COLO668 (cell line): ENCODE measurements at regions not wholly inside any gene's neighbourhood (a gene's known extent, or its start where the extent isn't known, plus 50 kb on each side); places are given as distances from the start of the nearest gene placed in this dataset.

ENCODE experiments used
- DNase-seq: peaks from one replicate; lab custom pipeline; 2025; ENCODE audit not compliant: unreplicated experiment; lab: John Stamatoyannopoulos, UW

DNA sequence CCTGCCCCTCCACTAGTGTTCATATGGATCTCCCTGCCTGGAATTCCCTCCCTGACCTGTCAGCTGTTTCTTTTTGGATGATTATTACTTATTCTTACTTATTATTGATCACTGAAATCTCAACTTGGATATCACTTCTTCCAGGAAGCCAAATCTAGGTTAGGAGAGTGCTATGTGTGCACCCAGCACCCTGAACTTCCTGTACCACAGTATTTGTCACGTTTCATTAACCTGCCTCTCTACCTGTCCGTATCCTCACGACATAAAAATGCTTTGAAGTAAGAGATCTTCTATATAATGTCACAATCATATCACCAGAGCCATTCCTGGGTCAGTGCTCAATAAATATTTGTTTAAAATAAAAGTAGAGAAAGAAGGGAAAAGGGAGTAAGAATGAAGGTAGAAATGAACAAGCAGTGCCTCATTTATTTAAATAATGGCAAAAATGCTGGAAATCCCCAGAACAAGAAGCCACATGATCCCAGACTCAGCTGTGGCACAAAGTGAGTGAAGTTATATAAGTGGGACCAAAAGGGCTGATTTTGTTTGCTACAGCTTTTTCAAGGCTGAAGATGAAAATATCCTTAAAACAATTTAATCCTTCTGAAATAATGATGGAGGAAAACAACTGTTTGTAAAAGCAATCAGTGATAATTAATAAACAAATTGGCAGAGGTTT is 88.0 kb upstream of the MANEA start:
- no peak for DNase-seq

DNA sequence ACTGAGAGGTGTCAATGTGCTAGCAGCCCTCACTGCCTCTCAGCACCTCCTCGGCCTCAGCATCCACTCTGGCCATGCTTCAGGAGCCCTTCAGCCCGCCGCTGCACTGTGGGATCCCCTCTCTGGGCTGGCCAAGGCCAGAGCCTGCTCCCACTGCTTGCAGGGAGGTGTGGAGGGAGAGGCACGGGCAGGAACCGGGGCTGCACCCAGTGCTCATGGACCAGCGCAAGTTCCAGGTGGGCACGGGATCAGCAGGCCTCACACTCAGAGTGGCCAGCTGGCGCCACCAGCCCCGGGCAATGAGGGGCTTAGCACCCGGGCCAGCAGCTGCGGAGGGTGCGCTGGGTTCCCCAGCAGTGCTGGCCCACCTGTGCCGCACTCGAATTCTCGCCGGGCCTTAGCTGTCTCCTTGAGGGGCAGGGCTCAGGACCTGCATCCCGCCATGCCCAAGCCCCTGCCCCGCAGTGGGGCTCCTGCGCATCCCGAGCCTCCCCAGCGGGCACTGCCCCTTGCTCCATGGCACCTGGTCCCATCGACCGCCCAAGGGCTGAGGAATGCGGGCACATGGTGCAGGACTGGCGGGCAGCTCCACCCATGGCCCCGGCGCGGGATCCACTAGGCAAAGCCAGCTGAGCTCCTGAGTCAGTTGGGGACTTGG is 80.4 kb upstream of the MANEA start:
- DNase-seq = no peak

DNA sequence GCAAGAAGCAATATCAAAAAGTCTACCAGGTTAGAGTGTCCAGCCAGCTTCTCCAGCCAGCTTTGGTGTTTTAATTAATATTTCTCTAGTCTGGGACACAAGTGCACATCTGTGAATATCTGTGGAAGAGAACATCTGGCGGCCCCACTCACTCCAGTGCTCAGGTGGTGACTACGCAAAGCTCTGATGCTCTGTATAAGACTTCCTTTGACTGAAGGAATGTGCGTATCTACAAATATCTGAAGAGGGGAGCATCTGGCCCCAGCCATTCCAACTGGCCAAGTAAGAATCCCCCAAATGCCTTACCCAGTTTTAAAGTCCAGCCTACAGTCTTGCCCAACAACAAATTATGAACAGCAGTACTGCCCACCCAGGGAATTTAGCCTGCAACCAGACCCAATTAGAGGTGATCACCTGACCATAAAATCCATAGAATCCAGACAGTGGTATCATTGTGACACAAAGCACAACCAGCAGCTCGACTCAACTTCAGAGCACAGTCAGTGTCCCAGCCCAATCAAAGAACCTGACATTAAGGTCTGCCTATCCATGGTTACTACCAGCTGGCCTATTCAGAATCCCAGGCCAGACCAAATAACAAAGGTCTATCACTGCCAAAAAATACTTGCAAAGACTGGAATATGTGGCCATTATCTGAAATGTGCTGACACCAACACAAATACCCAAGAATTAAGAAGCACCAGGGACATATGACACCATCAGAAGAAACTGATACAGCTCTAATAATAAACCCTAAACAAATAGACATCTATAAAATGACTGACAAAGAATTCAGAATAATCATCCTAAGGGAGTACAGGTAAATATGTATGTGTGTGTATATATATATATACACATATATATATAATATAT is 76.1 kb upstream of the MANEA start:
- DNase-seq = no peak

DNA sequence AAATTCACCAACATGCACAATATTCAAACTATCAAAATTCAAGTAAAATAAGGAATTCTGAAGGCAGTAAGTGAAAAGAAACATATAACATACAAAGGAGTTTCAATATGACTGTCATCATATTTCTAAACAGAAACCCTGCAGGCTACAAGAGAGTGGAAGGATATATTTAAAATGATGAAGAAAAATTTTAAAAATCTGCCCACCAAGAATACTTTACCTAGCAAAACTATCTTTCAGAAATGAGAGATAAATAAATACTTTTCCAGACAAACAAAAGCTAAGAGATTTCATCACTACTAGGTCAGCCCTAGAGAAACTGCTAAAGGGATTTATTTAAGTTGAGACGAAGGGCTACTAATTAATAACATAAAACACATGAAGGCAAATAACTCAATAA is 73.8 kb upstream of the MANEA start:
- DNase-seq = no peak

DNA sequence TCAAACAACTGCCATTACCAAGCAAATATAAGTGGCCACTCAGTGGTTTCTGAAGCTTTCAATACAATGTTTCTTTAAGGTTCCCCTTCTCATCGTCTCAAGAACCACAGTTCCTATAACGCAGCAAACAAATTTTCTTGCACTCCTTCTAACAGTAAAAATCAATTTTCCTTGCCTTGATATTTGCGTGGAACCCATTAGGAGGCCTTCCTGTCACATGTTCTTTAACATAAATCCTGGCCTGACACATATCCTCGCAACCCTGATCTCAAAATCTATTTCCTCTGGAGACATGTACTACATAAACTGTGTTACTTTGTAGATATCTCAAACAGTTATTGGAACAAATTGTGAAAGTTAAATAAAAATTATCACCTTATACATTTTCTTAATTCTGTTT is 65.9 kb upstream of the MANEA start:
- no peak for DNase-seq

DNA sequence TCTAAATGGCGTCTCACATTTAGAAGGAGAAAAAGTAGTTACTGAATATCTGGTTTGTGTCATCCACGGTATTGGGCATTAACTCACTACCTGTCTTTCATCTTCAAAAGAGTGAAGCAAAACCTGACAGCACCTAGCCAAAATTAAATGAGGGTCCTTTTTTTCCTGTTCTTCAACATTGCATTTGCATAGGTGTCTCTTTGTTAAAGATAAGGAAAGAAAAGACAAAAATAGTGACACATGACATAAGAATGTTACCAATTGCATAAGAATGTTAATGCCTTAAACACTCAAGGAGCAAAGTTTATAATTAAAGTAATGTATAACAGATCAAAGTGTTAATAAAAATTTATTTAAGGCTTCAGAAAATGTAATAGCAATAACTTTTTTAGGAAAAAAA is 61.4 kb upstream of the MANEA start:
- DNase-seq = no peak

DNA sequence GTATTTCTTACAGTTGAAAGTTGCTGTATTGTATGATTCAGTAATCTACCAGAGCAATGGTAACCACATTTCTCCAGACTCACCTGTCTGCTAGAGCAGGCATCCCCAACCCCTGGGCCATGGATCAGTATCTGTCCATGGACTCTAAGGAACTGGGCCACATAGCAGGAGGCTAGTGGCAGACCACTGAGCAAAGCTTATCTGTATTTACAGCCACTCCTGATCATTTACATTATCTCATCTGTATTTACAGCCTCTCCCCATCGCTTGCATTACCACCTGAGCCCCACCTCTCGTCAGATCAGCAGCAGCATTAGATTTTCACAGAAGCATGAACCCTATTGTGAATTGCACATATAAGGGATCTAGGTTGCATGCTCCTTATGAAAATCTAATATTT is 60.3 kb upstream of the MANEA start:
- DNase-seq = no peak

DNA sequence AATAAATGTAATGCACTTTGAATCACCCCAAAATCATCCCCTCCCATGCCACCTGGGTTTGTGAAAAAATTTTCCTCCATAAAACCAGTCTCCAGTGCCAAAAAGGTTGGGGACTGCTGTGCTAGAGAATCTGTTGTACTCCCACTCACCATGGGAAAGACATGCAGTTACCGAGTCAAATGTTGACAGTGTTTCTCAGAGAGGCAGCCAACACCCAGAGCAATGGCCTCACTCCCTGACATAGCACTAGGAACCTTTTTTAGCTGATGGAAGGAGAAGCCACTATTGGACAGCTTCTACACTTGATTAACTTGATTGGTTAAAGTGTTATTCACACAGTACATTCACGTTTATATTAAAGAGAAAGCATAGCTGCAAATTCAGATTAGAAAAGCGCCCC is 59.8 kb upstream of the MANEA start:
- no peak for DNase-seq

DNA sequence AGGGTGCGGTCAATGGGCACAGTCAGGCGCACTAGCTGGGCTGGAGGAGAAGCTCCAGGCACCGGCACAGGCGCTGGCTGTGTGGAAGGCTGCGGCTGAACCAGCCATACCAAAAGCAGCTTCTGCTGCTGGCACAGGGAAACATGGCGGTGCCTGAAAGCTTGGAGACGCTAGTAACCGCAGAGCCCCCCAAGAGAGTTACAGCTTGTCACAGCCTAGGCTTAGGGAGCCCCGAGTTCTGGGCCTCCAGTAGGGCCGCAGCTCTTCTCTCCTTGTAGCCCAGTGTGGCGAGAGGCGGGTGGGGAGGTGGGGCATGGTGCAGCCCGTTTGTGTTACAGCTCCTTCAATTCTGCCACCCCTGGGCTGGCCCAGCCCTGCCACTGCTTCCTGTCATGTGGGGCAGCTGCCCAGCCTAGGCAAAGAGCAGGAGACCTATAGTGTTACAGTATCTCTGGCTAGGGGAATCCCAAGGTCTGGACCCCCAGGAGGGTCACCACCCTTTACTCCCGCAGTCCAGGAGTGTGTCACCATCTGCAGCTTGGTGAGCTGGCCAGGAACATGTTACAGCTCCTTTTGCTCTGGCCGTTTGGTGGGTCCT is 58.6 kb upstream of the MANEA start:
- DNase-seq = no peak

DNA sequence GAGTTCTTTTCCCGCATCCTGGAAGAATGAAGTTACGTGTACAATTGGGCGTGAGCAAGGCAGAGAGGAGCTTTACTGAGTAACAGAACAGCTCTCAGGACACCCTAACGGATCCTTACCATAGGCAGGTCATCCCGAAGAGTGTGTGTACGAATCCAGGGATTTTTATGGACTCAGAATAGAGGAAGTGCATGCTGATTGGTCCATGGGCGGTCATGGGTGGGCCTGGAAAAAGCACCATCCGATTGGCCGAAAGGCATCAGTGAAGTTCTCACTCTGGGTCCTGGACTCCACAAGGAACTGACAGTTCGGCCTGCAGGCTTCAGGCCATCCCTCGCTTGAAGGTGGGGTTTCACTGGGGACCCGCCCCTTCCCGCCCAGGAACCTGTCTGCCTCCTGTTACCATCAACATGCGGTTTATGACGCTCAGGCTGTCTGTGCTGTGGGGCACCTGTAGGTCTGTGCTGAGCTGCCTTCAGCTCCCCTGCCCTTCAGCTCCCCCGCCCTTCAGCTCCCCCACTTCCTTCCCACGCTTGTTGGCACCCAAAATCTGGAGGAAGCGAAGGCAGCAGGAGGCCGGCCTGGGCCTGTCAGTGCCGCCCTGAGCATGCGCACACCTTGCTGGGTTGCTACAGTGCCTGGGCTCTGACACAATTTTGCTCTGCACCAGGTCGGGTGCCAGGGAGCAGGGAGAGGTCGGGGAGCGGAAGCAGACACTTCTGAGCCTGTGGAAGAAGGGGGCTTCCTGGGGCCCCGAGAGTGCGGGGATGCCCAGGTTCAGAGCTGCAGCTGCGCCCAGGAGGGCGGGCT is 57.9 kb upstream of the MANEA start:
- no peak for DNase-seq

DNA sequence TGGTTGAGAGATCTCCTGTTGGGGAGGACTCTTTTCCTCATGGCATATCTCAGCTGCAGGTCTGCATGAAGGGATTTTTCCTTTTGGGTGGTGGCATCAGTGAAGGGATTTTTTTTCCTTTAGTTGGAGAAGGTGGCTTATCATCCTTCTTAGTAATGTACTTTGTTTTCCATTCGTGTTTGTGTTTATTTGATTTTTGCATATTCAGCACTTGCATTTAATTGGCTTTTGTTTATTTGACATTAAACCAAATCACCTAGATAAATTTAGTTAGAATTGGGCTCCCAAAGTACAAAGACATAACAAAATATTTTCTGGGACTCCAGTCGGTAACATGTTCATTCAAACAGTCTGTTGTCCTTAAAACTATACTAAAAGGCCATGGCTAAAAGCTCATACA is 56.2 kb upstream of the MANEA start:
- no peak for DNase-seq
